Activated naive CD8-positive, alpha-beta T cell treated with anti-CD3 and anti-CD28 coated beads for 36 hours (primary cell): ENCODE measurements at regions not wholly inside any gene's neighbourhood (a gene's known extent, or its start where the extent isn't known, plus 50 kb on each side); places are given as distances from the start of the nearest gene placed in this dataset.
"Not testable (repeated sequence)": the region's sequence is repeated elsewhere in the genome, so short reads cannot be mapped to it uniquely, and the experiment has no call there.

Experiments used
- DNase-seq: peaks from one replicate; pipeline ENCODE4 v3.0.0; 2021
- H3K27ac Mint-ChIP-seq: one replicate; pipeline ENCODE4 v1.8.0; 2022; ENCODE audit warnings: mild to moderate bottlenecking, moderate library complexity, mixed read lengths
- H3K27me3 Mint-ChIP-seq: one replicate; pipeline ENCODE4 v1.8.0; 2022; ENCODE audit warnings: mild to moderate bottlenecking, mixed read lengths
- H3K36me3 Mint-ChIP-seq: one replicate; pipeline ENCODE4 v1.8.0; 2021; ENCODE audit warnings: mild to moderate bottlenecking, mixed read lengths
- H3K4me1 Mint-ChIP-seq: one replicate; pipeline ENCODE4 v1.8.0; 2021; ENCODE audit warnings: mixed read lengths
- H3K4me3 Mint-ChIP-seq: one replicate; pipeline ENCODE4 v1.8.0; 2022; ENCODE audit warnings: mild to moderate bottlenecking, moderate library complexity, mixed read lengths
- H3K9me3 Mint-ChIP-seq: one replicate; pipeline ENCODE4 v1.8.0; 2022; ENCODE audit warnings: mixed read lengths

- not testable (repeated sequence) for H3K9me3 Mint-ChIP-seq, H3K4me1 Mint-ChIP-seq, H3K27ac Mint-ChIP-seq, H3K27me3 Mint-ChIP-seq, H3K4me3 Mint-ChIP-seq, DNase-seq, H3K36me3 Mint-ChIP-seq
These were observed 191.1 kb downstream of the BANP start for GRCh38 chr16:88142056-88142935.

GRCh38 chr16:88143122-88144027 is 192.1 kb downstream of the BANP start:
- not testable (repeated sequence) for H3K27me3 Mint-ChIP-seq, DNase-seq, H3K9me3 Mint-ChIP-seq, H3K27ac Mint-ChIP-seq, H3K4me1 Mint-ChIP-seq, H3K36me3 Mint-ChIP-seq, H3K4me3 Mint-ChIP-seq

GRCh38 chr16:88144028-88144511 is 192.8 kb downstream of the BANP start:
- Mint-ChIP-seq H3K9me3 (peaks cover under 1% of the 10 kb centered on the region), H3K4me1 (no peaks in the 10 kb centered on the region), H3K36me3 (no peaks in the 10 kb centered on the region), H3K27ac (no peak overlapping the region), H3K27me3 (no peaks in the 10 kb centered on the region), H3K4me3 (no peak overlapping the region)
- DNase-seq = no peak

GRCh38 chr16:88145376-88145775 is 194.1 kb downstream of the BANP start:
- H3K4me1 Mint-ChIP-seq, H3K4me3 Mint-ChIP-seq, H3K36me3 Mint-ChIP-seq, H3K9me3 Mint-ChIP-seq, H3K27ac Mint-ChIP-seq, DNase-seq, H3K27me3 Mint-ChIP-seq: not testable (repeated sequence)

- H3K27ac Mint-ChIP-seq, H3K36me3 Mint-ChIP-seq, H3K27me3 Mint-ChIP-seq, DNase-seq, H3K9me3 Mint-ChIP-seq, H3K4me3 Mint-ChIP-seq, H3K4me1 Mint-ChIP-seq: not testable (repeated sequence)
These were observed 194.7 kb downstream of the BANP start for GRCh38 chr16:88145824-88146405.

DNA sequence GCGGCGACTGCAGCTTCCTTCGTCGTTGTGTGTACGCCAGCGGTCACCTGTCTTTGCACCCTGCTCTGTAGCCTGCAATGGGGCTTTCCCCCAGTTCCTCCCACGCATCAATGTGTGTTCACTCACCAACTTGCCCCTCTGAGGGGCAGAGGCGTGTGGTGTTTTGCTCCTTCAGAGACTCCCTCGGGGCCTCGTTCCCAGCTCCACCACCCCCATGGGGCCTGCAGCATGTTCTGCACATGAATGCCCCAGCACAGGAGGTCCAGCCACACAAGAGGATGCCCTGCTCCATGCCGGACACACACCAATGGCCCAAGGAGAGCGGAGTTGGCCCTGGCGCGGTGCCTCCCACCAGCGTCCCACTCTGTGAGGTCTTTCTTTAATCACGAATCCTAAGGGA is 196.8 kb downstream of the BANP start:
- not testable (repeated sequence) for DNase-seq, H3K4me1 Mint-ChIP-seq, H3K27ac Mint-ChIP-seq, H3K36me3 Mint-ChIP-seq, H3K27me3 Mint-ChIP-seq, H3K4me3 Mint-ChIP-seq, H3K9me3 Mint-ChIP-seq

GRCh38 chr16:88148682-88149081 is 197.4 kb downstream of the BANP start:
- not testable (repeated sequence) for H3K4me3 Mint-ChIP-seq, H3K4me1 Mint-ChIP-seq, H3K9me3 Mint-ChIP-seq, H3K27ac Mint-ChIP-seq, DNase-seq, H3K27me3 Mint-ChIP-seq, H3K36me3 Mint-ChIP-seq

DNA sequence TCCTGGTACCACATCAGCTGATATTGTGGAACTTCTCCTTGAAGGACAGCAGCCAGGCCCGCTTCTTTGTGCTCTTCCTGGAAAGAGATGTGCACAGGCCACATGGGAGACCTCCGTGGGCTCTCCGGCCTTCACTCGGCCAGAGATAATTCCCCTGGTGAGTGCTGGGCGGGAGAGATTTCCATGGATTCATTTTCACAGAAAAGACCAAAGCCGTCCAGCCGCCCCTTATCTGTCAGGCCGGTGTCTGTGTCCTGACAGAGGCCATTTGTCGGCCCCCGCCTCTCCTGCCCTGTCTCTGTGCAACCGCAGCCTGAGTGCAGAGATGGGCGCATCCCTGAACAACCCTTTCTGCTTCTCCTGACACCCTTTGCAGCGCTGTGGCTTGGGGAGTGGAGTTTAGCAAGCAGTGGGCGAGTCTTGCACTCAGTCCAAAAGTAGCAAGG is 197.9 kb downstream of the BANP start:
- not testable (repeated sequence) for H3K27ac Mint-ChIP-seq, H3K36me3 Mint-ChIP-seq, H3K4me1 Mint-ChIP-seq, H3K4me3 Mint-ChIP-seq, H3K27me3 Mint-ChIP-seq, DNase-seq, H3K9me3 Mint-ChIP-seq

- not testable (repeated sequence) for H3K4me3 Mint-ChIP-seq, H3K4me1 Mint-ChIP-seq, DNase-seq, H3K27me3 Mint-ChIP-seq, H3K27ac Mint-ChIP-seq, H3K9me3 Mint-ChIP-seq, H3K36me3 Mint-ChIP-seq
These were observed 198.4 kb downstream of the BANP start for GRCh38 chr16:88149663-88150062.

DNA sequence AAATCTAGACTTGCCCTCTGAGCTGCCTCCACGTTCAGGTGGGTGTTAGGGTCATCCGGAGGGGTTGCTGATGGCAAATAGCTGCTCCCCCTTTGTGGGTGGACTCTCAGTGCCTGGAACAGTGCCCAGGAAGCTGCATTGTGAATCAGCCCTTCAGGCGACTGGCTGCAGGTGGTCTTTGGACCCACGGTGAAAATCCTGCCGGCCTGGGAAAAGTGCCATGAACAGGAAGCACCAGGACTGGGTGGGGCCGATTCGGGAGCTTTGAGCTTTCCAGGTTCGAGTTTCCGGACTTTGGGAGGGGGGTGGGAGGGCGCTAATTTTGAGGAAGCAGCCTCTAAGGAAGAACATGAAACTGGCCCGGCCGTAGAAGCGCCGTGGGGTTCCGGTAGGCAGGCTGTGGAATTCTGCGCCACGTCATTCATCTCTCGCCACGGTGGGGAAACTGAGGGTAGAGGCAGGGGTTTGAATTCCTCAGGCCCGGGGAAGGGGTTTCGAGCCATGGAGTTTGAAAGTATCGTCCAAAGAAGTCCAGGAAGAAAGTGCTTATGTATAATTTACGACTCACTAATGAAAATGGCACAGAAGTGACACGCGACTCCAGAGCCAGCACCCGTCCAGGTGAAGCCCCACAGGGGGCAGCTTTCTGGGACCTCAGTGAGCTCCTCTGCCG is 199.4 kb downstream of the BANP start:
- not testable (repeated sequence) for H3K4me1 Mint-ChIP-seq, H3K9me3 Mint-ChIP-seq, DNase-seq, H3K27ac Mint-ChIP-seq, H3K36me3 Mint-ChIP-seq, H3K27me3 Mint-ChIP-seq, H3K4me3 Mint-ChIP-seq

GRCh38 chr16:88151129-88151499 is 199.9 kb downstream of the BANP start:
- not testable (repeated sequence) for DNase-seq, H3K27me3 Mint-ChIP-seq, H3K36me3 Mint-ChIP-seq, H3K4me1 Mint-ChIP-seq, H3K9me3 Mint-ChIP-seq, H3K4me3 Mint-ChIP-seq, H3K27ac Mint-ChIP-seq

DNA sequence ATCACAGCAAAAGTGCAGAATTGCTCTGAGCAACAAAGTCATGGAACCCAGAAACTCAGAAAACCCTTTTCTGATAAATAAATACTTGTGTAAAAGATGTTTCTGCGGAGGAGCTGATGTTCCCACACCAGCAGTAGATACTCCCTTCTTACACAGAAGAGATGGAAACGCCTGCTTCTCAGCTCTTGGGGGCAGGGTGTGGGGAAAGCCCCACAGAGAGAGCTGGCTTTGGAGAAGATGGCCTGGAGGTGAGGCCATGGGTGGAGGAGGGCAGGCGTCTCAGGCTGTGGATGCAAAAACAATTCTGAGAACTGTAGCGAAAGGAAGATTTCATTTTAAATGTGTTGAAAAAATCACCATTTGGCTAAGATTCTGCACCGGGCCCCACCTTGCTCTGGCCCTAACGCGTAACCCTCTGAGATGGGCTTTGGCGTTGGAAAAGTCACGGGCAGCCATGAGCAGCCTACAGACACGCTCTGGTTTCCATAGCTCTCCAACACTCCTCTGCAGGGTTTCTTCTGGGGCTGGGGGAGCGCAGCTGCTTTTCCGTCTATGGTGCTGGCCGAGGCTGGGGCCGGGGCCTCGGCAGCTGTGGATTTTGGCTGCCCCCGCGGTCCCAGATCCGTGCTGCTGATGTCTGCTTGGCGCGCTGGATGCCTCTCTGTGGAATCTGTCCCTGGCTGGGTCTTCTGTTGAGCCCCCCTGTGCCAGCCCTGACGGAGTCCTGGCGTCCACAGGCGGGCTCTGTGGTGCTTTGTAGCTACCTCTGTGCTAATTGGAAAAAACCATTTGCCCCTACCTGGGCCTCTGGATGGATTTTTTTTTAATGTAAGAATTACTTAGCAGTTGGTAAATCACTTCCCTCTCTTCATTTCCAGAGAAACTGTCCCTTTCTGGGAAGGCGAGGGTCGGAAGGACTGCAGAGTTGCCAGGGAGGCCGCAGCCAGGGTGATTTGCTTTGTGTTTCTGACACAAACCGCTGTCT is 200.9 kb downstream of the BANP start:
- not testable (repeated sequence) for H3K9me3 Mint-ChIP-seq, H3K4me3 Mint-ChIP-seq, H3K36me3 Mint-ChIP-seq, H3K27me3 Mint-ChIP-seq, DNase-seq, H3K27ac Mint-ChIP-seq, H3K4me1 Mint-ChIP-seq

- H3K4me1 Mint-ChIP-seq, H3K9me3 Mint-ChIP-seq, DNase-seq, H3K27me3 Mint-ChIP-seq, H3K36me3 Mint-ChIP-seq, H3K27ac Mint-ChIP-seq, H3K4me3 Mint-ChIP-seq: not testable (repeated sequence)
These were observed 201.6 kb downstream of the BANP start for GRCh38 chr16:88152879-88153278.

- DNase-seq, H3K27me3 Mint-ChIP-seq, H3K9me3 Mint-ChIP-seq, H3K4me3 Mint-ChIP-seq, H3K27ac Mint-ChIP-seq, H3K4me1 Mint-ChIP-seq, H3K36me3 Mint-ChIP-seq: not testable (repeated sequence)
These were observed 202.3 kb downstream of the BANP start for GRCh38 chr16:88153516-88153915.
